IPS DF 4.7 (cell line): ENCODE measurements at regions not wholly inside any gene's neighbourhood (a gene's known extent, or its start where the extent isn't known, plus 50 kb on each side); places are given as distances from the start of the nearest gene placed in this dataset.
"Not testable (repeated sequence)": the region's sequence is repeated elsewhere in the genome, so short reads cannot be mapped to it uniquely, and the experiment has no call there.

Source experiments
- DNase-seq: peaks from one replicate; pipeline ENCODE4 v3.0.0-alpha.2; 2013; ENCODE audit warnings: low spot score; ENCODE audit errors: extremely low read depth

GRCh38 chr5:91538179-91538578 lies 155.1 kb upstream of the ARRDC3 start:
- DNase-seq = no peak

GRCh38 chr5:91535499-91535898 lies 152.4 kb upstream of the ARRDC3 start:
- DNase-seq = no peak

GRCh38 chr5:91534332-91534731 lies 151.2 kb upstream of the ARRDC3 start:
- no peak for DNase-seq

- DNase-seq = no peak
Observed at GRCh38 chr5:91532779-91533178, 149.7 kb upstream of the ARRDC3 start.

GRCh38 chr5:91532281-91532680 lies 149.2 kb upstream of the ARRDC3 start:
- no peak for DNase-seq

GRCh38 chr5:91528831-91529230 lies 145.7 kb upstream of the ARRDC3 start:
- no peak for DNase-seq

- DNase-seq = no peak
Observed at GRCh38 chr5:91521785-91522184, 138.7 kb upstream of the ARRDC3 start.

GRCh38 chr5:91521334-91521733 lies 138.2 kb upstream of the ARRDC3 start:
- no peak for DNase-seq

- no peak for DNase-seq
Observed at GRCh38 chr5:91514400-91514799, 131.3 kb upstream of the ARRDC3 start.

GRCh38 chr5:91503321-91503720 lies 120.2 kb upstream of the ARRDC3 start:
- DNase-seq = no peak

- no peak for DNase-seq
Observed at GRCh38 chr5:91500758-91501157, 117.6 kb upstream of the ARRDC3 start.

GRCh38 chr5:91499943-91500531 lies 116.9 kb upstream of the ARRDC3 start:
- DNase-seq = no peak

GRCh38 chr5:91495699-91496098 lies 112.6 kb upstream of the ARRDC3 start:
- no peak for DNase-seq

- no peak for DNase-seq
Observed at GRCh38 chr5:91494447-91494996, 111.4 kb upstream of the ARRDC3 start.

- DNase-seq = no peak
Observed at GRCh38 chr5:91493086-91493485, 110.0 kb upstream of the ARRDC3 start.

- DNase-seq = no peak
Observed at GRCh38 chr5:91491229-91491628, 108.1 kb upstream of the ARRDC3 start.

- DNase-seq = no peak
Observed at GRCh38 chr5:91490316-91490715, 107.2 kb upstream of the ARRDC3 start.

- no peak for DNase-seq
Observed at GRCh38 chr5:91487420-91487819, 104.3 kb upstream of the ARRDC3 start.

GRCh38 chr5:91486638-91487037 lies 103.5 kb upstream of the ARRDC3 start:
- DNase-seq = no peak

- no peak for DNase-seq
Observed at GRCh38 chr5:91484662-91485061, 101.5 kb upstream of the ARRDC3 start.

GRCh38 chr5:91479376-91479775 lies 96.3 kb upstream of the ARRDC3 start:
- not testable (repeated sequence) for DNase-seq

- DNase-seq = no peak
Observed at GRCh38 chr5:91478096-91478495, 95.0 kb upstream of the ARRDC3 start.

GRCh38 chr5:91477408-91477807 lies 94.3 kb upstream of the ARRDC3 start:
- DNase-seq = no peak

- DNase-seq = no peak
Observed at GRCh38 chr5:91474201-91474600, 91.1 kb upstream of the ARRDC3 start.
